CD8-positive, alpha-beta memory T cell (primary cell): ENCODE measurements at regions not wholly inside any gene's neighbourhood (a gene's known extent, or its start where the extent isn't known, plus 50 kb on each side); places are given as distances from the start of the nearest gene placed in this dataset.

Source experiments
- CTCF ChIA-PET: fragments of 350-600 bp; sonication (Branson Sonifier 250); formaldehyde crosslinking; loops from one replicate; lab custom pipeline; 2021; ENCODE audit warnings: antibody characterized with exemption; lab: Charles Lee
- POLR2A ChIA-PET: fragments of 350-600 bp; sonication (Branson Sonifier 250); formaldehyde crosslinking; loops from one replicate; lab custom pipeline; 2021; ENCODE audit warnings: antibody characterized with exemption; lab: Charles Lee
- DNase-seq, 5 donors: peaks; one replicate each; pipeline versions ENCODE4 v3.0.0 to v3.0.0-alpha.2; 2020 to 2022; ENCODE audit warnings: mixed read lengths in 1 of 5
- H3K27ac ChIP-seq: one replicate; pipeline ENCODE4 v1.7.0; 2013; ENCODE audit warnings: low read depth, mild to moderate bottlenecking, low read length, moderate library complexity
- H3K27me3 ChIP-seq: 2 replicates; pipeline ENCODE4 v1.7.0; 2013; ENCODE audit warnings: low read length, mild to moderate bottlenecking; ENCODE audit not compliant: insufficient read depth, poor library complexity, severe bottlenecking
- H3K36me3 ChIP-seq: 2 replicates; pipeline ENCODE4 v1.7.0; 2013; ENCODE audit warnings: mild to moderate bottlenecking, low read length, moderate library complexity; ENCODE audit not compliant: insufficient read depth
- H3K4me1 ChIP-seq: 2 replicates; pipeline ENCODE4 v1.7.0; 2013; ENCODE audit warnings: mild to moderate bottlenecking, low read length, moderate library complexity; ENCODE audit not compliant: insufficient read depth
- H3K4me3 ChIP-seq: 2 replicates; pipeline ENCODE4 v1.7.0; 2013; ENCODE audit warnings: mild to moderate bottlenecking, low read length
- H3K9me3 ChIP-seq: 2 replicates; pipeline ENCODE4 v1.7.0; 2013; ENCODE audit warnings: mild to moderate bottlenecking, low read length
- H3K27ac Mint-ChIP-seq, 8 donors: one replicate each; pipeline ENCODE4 v1.8.0; 2020 to 2021; ENCODE audit warnings: mixed read lengths in 8 of 8, mild to moderate bottlenecking in 6 of 8, inconsistent platforms in 3 of 8, moderate library complexity in 3 of 8
- H3K27me3 Mint-ChIP-seq, 2 donors: one replicate each; pipeline ENCODE4 v1.8.0; 2020 to 2021; ENCODE audit warnings: mixed read lengths in 2 of 2, mild to moderate bottlenecking in 1 of 2, moderate library complexity in 1 of 2
- H3K36me3 Mint-ChIP-seq, 3 donors: one replicate each; pipeline ENCODE4 v1.8.0; 2020 to 2021; ENCODE audit warnings: mixed read lengths in 3 of 3, inconsistent platforms in 1 of 3, mild to moderate bottlenecking in 1 of 3
- H3K4me1 Mint-ChIP-seq, 3 donors: one replicate each; pipeline ENCODE4 v1.8.0; 2020 to 2021; ENCODE audit warnings: mixed read lengths in 3 of 3, inconsistent platforms in 1 of 3, mild to moderate bottlenecking in 1 of 3
- H3K4me3 Mint-ChIP-seq, 7 donors: one replicate each; pipeline ENCODE4 v1.8.0; 2020 to 2021; ENCODE audit warnings: mixed read lengths in 7 of 7, mild to moderate bottlenecking in 6 of 7, moderate library complexity in 4 of 7, inconsistent platforms in 2 of 7
- H3K9me3 Mint-ChIP-seq, 5 donors: one replicate each; pipeline ENCODE4 v1.8.0; 2020 to 2022; ENCODE audit warnings: mixed read lengths in 5 of 5, mild to moderate bottlenecking in 3 of 5, moderate library complexity in 2 of 5, inconsistent platforms in 1 of 5

DNA sequence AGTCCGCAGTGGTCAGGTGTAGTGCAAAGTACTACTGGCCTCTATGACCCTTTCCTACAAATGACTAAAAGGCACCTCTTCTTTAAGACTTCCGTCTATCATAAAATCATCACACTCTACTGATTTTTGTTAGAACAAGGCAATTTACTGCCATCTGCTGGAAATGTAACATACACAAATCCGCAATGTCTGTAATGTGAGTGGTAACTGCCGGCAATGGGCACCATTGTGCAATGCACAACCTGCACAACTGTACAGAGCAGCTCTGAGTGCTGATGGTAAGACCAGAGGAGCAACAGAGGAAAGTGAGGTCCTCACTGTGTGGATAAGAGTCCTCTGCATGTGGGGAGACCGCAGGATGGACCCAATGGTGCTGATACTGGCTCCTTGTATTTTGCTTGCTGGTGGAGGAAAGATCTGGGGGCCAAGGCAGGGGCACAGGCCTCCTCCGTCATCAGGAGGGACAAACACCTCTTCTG is 103.7 kb downstream of the ATPSCKMT start:
- H3K27me3 ChIP-seq, result no peaks in the 10 kb centered on the region
- peaks cover 0 to 2% (median 0%) of the 10 kb centered on the region in 5 donors for H3K9me3 Mint-ChIP-seq
- H3K27ac Mint-ChIP-seq, result no peak overlapping the region
- CTCF ChIA-PET, result no interaction called here
- H3K4me1 Mint-ChIP-seq, result no peaks in the 10 kb centered on the region
- H3K9me3 ChIP-seq, result no peaks in the 10 kb centered on the region
- H3K36me3 Mint-ChIP-seq, result no peaks in the 10 kb centered on the region
- DNase-seq, result no peak
- POLR2A ChIA-PET, result no interaction called here
- no peak overlapping the region for H3K4me3 ChIP-seq
- no peak overlapping the region for H3K4me3 Mint-ChIP-seq
- peaks cover 4 to 5% of the 10 kb centered on the region in 2 donors for H3K27me3 Mint-ChIP-seq
- no peaks in the 10 kb centered on the region for H3K36me3 ChIP-seq
- H3K27ac ChIP-seq, result no peak overlapping the region
- H3K4me1 ChIP-seq, result no peaks in the 10 kb centered on the region

DNA sequence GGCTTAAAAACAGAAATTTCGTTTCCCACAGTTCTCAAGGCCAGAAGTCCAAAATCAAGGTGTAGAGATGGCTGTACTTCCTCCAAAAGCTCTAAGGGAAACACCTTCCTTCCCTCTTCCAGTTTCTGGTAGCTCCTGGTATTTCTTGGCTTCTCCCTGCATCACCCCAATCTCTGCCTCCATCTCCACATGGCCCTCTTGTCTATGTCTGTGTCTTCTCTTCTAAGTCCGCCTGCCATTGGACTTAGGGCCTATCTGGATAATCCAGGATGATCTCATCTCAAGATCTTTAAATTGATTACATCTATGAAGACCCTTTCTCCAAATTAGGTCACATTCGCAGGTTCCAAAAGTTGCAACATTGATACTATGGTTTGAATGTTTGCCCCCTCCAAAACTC is 105.6 kb downstream of the ATPSCKMT start:
- H3K36me3 Mint-ChIP-seq, result no peaks in the 10 kb centered on the region
- Histone ChIP-seq H3K27me3 (no peaks in the 10 kb centered on the region), H3K27ac (no peak overlapping the region), H3K9me3 (no peaks in the 10 kb centered on the region), H3K36me3 (no peaks in the 10 kb centered on the region), H3K4me3 (no peak overlapping the region), H3K4me1 (no peaks in the 10 kb centered on the region)
- no peak overlapping the region for H3K4me3 Mint-ChIP-seq
- peaks cover 0 to 5% of the 10 kb centered on the region in 2 donors for H3K27me3 Mint-ChIP-seq
- no peaks in the 10 kb centered on the region for H3K4me1 Mint-ChIP-seq
- H3K9me3 Mint-ChIP-seq, result peaks cover 0 to 2% (median 0%) of the 10 kb centered on the region in 5 donors
- CTCF ChIA-PET, result no interaction called here
- DNase-seq, result no peak
- POLR2A ChIA-PET, result no interaction called here
- no peak overlapping the region for H3K27ac Mint-ChIP-seq

DNA sequence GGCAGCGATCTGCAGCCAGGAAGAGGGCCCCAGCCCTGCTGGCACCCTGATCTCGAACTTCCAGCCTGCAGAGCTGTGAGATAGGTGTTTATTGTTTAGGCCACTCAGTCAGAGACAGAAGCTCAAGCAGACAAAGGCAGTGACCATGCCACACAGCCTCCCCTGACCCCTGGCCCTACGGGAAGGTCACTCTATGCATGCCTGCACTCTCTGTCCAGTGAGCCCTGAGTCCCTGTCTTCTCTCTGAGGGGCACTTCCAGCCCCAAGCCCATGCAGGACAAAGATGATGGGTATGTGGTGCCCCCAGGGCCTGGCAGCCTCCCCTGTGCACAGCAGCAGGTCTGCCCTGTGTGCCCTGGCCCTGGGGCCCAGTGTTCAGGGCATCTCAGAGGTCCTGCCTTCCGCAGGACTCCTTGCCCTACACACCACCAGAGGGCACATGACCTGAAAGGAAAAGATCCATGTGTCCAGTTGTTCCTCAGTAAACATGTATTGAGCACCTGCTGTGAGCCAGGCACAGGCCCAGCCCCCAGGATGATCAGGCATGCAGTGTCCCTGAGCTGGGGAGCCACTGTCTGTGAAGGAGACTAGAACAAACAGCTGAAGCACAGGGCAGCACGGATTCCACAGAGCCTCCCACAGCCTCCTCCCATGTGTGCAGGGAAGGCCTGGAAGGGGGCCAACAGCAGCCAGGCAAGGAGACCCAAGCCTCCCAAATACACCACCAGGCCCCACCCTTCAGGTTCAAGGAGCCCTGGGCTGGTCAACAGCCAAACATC is 109.3 kb downstream of the ATPSCKMT start:
- H3K27me3 Mint-ChIP-seq, result no peaks in the 10 kb centered on the region
- no peak overlapping the region for H3K4me3 Mint-ChIP-seq
- no peak overlapping the region for H3K27ac ChIP-seq
- ChIA-PET POLR2A (no interaction called here), CTCF (no interaction called here)
- no peak overlapping the region for H3K27ac Mint-ChIP-seq
- H3K4me3 ChIP-seq, result no peak overlapping the region
- H3K4me1 Mint-ChIP-seq, result no peaks in the 10 kb centered on the region
- H3K36me3 Mint-ChIP-seq, result no peaks in the 10 kb centered on the region
- peaks cover 0 to 2% (median 0%) of the 10 kb centered on the region in 5 donors for H3K9me3 Mint-ChIP-seq
- DNase-seq, result no peak
- H3K9me3 ChIP-seq, result no peaks in the 10 kb centered on the region
- no peaks in the 10 kb centered on the region for H3K36me3 ChIP-seq
- H3K4me1 ChIP-seq, result no peaks in the 10 kb centered on the region
- no peaks in the 10 kb centered on the region for H3K27me3 ChIP-seq

DNA sequence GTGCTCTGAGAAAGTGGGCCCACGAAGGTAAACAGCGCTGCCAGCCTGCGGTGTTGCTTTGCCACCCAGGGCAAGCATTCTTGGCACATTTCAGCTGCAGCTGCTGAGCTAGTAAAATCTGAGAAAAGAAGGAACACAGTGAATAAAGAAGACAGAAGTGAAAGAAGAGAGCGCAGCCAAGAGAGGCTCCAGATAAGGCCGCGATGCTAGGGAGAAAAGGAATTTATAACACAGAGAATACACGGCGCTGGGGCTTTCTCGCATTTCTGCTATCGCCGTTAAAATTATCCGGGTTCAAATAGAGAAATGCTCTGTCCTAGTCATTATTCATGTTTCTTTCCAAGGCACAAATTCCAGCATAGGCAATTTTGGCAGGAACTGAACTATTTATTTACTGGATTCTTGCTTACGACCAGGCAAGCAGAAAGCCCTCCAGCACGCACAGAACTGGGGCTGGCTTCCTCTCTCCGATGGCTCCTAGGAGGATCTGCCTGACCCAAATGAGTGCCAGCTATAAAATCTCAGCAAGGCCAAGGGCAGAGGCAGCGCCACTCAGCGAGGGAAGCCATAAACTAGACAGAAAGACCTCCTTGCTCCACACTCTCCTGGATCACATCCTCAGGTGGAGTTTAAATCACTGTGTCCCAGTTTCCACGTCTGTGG is 111.2 kb downstream of the ATPSCKMT start:
- Histone ChIP-seq H3K4me1 (no peaks in the 10 kb centered on the region), H3K4me3 (no peak overlapping the region), H3K27me3 (no peaks in the 10 kb centered on the region), H3K27ac (no peak overlapping the region), H3K9me3 (no peaks in the 10 kb centered on the region), H3K36me3 (no peaks in the 10 kb centered on the region)
- POLR2A ChIA-PET, result no interaction called here
- CTCF ChIA-PET, result no interaction called here
- Mint-ChIP-seq H3K9me3 (no peaks in the 10 kb centered on the region), H3K27ac (no peak overlapping the region), H3K27me3 (no peaks in the 10 kb centered on the region), H3K36me3 (no peaks in the 10 kb centered on the region), H3K4me3 (no peak overlapping the region), H3K4me1 (no peaks in the 10 kb centered on the region)
- no peak for DNase-seq

DNA sequence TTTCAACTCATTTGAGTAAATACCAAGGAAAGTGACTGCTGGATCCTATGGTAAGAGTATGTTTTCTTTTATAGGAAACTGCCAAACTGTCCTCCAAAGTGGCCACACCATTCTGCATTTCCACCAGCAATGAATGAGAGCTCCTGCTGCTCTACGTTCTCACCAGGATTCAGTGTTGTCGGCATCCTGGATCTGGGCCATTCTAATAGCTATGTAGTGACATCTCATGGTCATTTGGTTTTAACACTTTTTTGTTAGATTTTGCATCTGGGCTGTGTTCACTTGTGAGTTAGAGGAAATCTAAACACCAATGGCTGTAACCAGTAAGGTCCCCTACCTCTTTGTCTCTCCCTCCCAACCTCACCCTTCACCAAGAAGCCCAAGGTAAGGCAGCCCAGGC is 115.9 kb downstream of the ATPSCKMT start:
- H3K9me3 Mint-ChIP-seq, result peaks cover 0 to 4% (median 0%) of the 10 kb centered on the region in 5 donors
- no peak for DNase-seq

DNA sequence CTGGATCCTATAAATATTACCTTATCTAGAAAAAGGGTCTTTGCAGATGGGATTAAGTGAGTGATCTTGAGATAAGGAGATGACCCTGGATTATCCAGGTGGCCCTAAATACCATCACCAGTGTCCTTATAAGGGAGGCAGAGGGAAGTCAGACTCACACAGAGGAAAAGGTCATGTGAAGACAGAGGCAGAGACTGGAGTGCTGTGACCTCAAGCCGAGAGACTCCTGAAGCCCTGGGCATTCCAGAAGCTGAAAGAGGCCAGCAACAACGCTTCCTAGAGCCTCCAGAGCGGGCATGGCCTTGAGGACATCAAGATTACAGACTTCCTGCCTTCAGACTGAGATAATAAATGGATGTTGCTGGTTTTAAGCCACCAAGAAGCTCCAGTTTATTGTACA is 118.8 kb downstream of the ATPSCKMT start:
- no peaks in the 10 kb centered on the region for H3K27me3 ChIP-seq
- no peak overlapping the region for H3K4me3 ChIP-seq
- H3K4me1 Mint-ChIP-seq, result no peaks in the 10 kb centered on the region
- H3K4me3 Mint-ChIP-seq, result no peak overlapping the region
- H3K27me3 Mint-ChIP-seq, result peaks cover 0 to 3% of the 10 kb centered on the region in 2 donors
- no peaks in the 10 kb centered on the region for H3K9me3 ChIP-seq
- CTCF ChIA-PET, result no interaction called here
- H3K9me3 Mint-ChIP-seq, result peaks cover 0 to 5% (median 0%) of the 10 kb centered on the region in 5 donors
- H3K27ac Mint-ChIP-seq, result no peak overlapping the region
- H3K27ac ChIP-seq, result no peak overlapping the region
- H3K4me1 ChIP-seq, result no peaks in the 10 kb centered on the region
- POLR2A ChIA-PET, result no interaction called here
- DNase-seq, result no peak
- no peaks in the 10 kb centered on the region for H3K36me3 ChIP-seq
- no peaks in the 10 kb centered on the region for H3K36me3 Mint-ChIP-seq

More for the DNA sequence above, 115.9 kb downstream of the ATPSCKMT start:
- Mint-ChIP-seq H3K4me3 (no peak overlapping the region), H3K27me3 (peaks cover 0 to 3% of the 10 kb centered on the region in 2 donors), H3K27ac (no peak overlapping the region), H3K36me3 (no peaks in the 10 kb centered on the region), H3K4me1 (no peaks in the 10 kb centered on the region)
- no peaks in the 10 kb centered on the region for H3K36me3 ChIP-seq
- H3K27ac ChIP-seq, result no peak overlapping the region
- H3K27me3 ChIP-seq, result no peaks in the 10 kb centered on the region
- H3K4me1 ChIP-seq, result no peaks in the 10 kb centered on the region
- H3K4me3 ChIP-seq, result no peak overlapping the region
- CTCF ChIA-PET, result no interaction called here
- POLR2A ChIA-PET, result no interaction called here
- no peaks in the 10 kb centered on the region for H3K9me3 ChIP-seq

DNA sequence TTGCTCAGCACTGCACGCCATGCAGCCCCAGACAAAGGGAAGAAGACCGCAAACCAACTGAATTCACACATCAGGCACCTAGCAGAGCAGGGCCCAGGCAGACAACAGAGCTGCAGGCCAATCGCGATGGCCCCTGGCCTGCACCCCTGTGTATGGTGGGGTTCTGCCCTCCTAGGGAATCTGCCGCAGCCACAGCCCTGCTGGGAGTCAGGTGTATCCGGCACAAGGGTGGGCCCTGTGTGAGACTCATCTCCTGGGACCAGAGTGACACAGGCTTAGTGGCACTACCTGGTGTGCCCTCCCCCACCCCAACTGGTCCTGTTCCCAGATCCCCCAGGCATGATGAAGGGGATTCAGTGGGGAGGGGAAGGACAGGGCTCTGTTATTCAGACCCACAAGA is 122.8 kb downstream of the ATPSCKMT start:
- Histone ChIP-seq H3K27ac (no peak overlapping the region), H3K4me3 (no peak overlapping the region), H3K4me1 (no peaks in the 10 kb centered on the region), H3K9me3 (no peaks in the 10 kb centered on the region), H3K27me3 (no peaks in the 10 kb centered on the region), H3K36me3 (no peaks in the 10 kb centered on the region)
- Mint-ChIP-seq H3K36me3 (no peaks in the 10 kb centered on the region), H3K9me3 (peaks cover 0 to 2% (median 0%) of the 10 kb centered on the region in 5 donors), H3K4me3 (no peak overlapping the region), H3K4me1 (no peaks in the 10 kb centered on the region), H3K27me3 (peaks cover 0 to 1% of the 10 kb centered on the region in 2 donors), H3K27ac (no peak overlapping the region)
- DNase-seq, result no peak
- CTCF ChIA-PET, result no interaction called here
- POLR2A ChIA-PET, result no interaction called here

DNA sequence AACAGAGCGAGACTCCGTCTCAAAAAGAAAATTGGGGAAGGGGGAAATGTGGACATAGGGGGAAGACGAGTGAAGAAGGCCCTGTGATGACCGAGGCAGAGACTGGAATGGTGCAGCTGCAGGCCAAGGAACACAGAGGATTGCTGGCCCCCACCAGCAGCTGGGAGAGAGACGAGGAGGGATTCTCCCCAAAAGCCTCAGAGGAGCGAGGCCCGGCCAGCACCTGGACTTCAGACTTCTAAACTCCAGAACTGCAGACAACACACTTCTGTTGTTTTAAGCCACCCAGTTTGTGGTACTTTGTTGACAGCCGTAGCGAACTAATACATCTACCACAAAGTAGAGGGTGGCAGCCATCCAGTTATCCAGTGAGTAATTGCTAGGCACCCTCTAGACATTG is 124.6 kb downstream of the ATPSCKMT start:
- H3K36me3 ChIP-seq, result no peaks in the 10 kb centered on the region

More for the DNA sequence above, 124.6 kb downstream of the ATPSCKMT start:
- H3K4me3 ChIP-seq, result no peak overlapping the region
- CTCF ChIA-PET, result no interaction called here
- POLR2A ChIA-PET, result no interaction called here
- no peaks in the 10 kb centered on the region for H3K9me3 ChIP-seq
- peaks cover 0 to 1% of the 10 kb centered on the region in 2 donors for H3K27me3 Mint-ChIP-seq
- H3K27ac ChIP-seq, result no peak overlapping the region
- no peak overlapping the region for H3K4me3 Mint-ChIP-seq
- no peaks in the 10 kb centered on the region for H3K36me3 Mint-ChIP-seq
- H3K27ac Mint-ChIP-seq, result no peak overlapping the region
- peaks cover 0 to 2% (median 0%) of the 10 kb centered on the region in 5 donors for H3K9me3 Mint-ChIP-seq
- H3K4me1 Mint-ChIP-seq, result no peaks in the 10 kb centered on the region
- H3K27me3 ChIP-seq, result no peaks in the 10 kb centered on the region
- DNase-seq, result no peak
- no peaks in the 10 kb centered on the region for H3K4me1 ChIP-seq
